Stomach (tissue), 4 donors: ENCODE measurements at regions not wholly inside any gene's neighbourhood (a gene's known extent, or its start where the extent isn't known, plus 50 kb on each side); places are given as distances from the start of the nearest gene placed in this dataset.

Experiments used
- CTCF ChIP-seq, 7 experiments: fragments of 450-650 bp in 4 of 7; fragments of 200-600 bp in 3 of 7; sonication (generic) in 3 of 7; IDR thresholded peaks; one replicate each; pipeline ENCODE4 v1.5.1; 2016 to 2019; ENCODE audit warnings: antibody characterized with exemption in 7 of 7, control low read depth in 2 of 7, mild to moderate bottlenecking in 1 of 7
- EP300 ChIP-seq: sonication (generic); formaldehyde crosslinking; IDR thresholded peaks from one replicate; pipeline ENCODE4 v1.6.1; 2017; ENCODE audit warnings: antibody characterized with exemption
- POLR2A ChIP-seq, 4 donors: fragments of 450-650 bp; IDR thresholded peaks; one replicate each; pipeline ENCODE4 v1.6.1; 2016; ENCODE audit warnings: antibody characterized with exemption in 4 of 4, control low read depth in 2 of 4, mild to moderate bottlenecking in 1 of 4, moderate library complexity in 1 of 4

DNA sequence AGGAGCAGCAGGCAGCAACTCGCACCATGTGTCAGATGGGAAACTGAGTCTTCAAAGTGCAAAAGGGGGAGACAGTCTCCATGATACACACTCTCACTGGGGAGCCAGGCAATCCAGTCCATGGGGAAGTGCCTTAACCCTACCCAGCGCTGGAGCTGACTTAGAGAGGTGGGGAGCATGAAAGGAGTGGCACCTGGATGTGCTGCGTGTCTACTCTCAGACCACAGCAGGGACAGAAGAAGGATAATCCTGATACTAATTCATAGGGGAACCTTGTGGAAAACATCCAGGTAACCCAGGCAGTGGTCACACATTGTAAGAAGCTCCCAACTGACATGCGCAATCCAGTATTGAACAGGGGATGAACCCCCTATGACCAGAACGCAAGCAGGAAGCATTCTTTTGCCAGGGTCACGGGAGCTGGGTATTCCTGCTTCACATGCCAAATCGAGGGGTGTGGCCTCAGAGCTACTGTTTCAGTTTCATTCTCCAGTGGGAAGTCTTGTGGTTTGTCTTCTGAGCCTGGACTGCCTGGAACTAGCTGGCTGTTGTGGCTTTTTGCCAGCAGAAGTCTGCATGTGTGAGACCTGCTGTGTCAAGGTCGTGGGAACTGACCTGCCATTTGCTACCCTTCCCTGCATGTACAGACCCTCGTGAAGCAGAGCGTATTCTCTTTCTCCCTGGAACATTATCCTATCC lies 367.6 kb upstream of the NDN start:
- TF ChIP-seq CTCF (IDR thresholded peaks at IDR 0.05): no peak
- TF ChIP-seq POLR2A (IDR thresholded peaks at IDR 0.05): no peak
- no peak for TF ChIP-seq EP300
